ENCODE measurements at regions not wholly inside any gene's neighbourhood (a gene's known extent, or its start where the extent isn't known, plus 50 kb on each side); places are given as distances from the start of the nearest gene placed in this dataset.

- TF ChIP-seq CTCF (IDR thresholded peaks at IDR 0.05) (no peak), SIN3A (IDR thresholded peaks at IDR 0.05; ENCODE audit: borderline replicate concordance, low read depth, low read length) (no peak), MEF2A (IDR thresholded peaks at IDR 0.05; ENCODE audit: borderline replicate concordance, low read depth) (no peak), RXRA (IDR thresholded peaks at IDR 0.05; ENCODE audit: borderline replicate concordance, low read depth) (no peak), FOXM1 (IDR thresholded peaks at IDR 0.05; ENCODE audit: low read depth) (no peak), GABPA (IDR thresholded peaks at IDR 0.05; ENCODE audit: low read depth) (no peak), MAX (IDR thresholded peaks at IDR 0.05; ENCODE audit: low read depth) (no peak), EP300 (IDR thresholded peaks at IDR 0.05; ENCODE audit: borderline replicate concordance in 1 of 2, low read depth in 1 of 2, low read length in 1 of 2) (no peak)
Observed at GRCh38 chr6:148667395-148667794, 79.4 kb upstream of the UST start.
